ENCODE measurements at regions not wholly inside any gene's neighbourhood (a gene's known extent, or its start where the extent isn't known, plus 50 kb on each side); places are given as distances from the start of the nearest gene placed in this dataset.

- Histone ChIP-seq H3K4me2 (ENCODE audit: low read length) (no peak overlapping the region), H3K79me2 (ENCODE audit: insufficient read depth, low read depth, low read length) (no peaks in the 10 kb centered on the region), H3K4me3 (ENCODE audit: low read depth, low read length, poor library complexity, severe bottlenecking) (no peak overlapping the region), H3K9me3 (ENCODE audit: low read length) (no peaks in the 10 kb centered on the region), H3K9me2 (ENCODE audit: insufficient read depth, low read length) (no peaks in the 10 kb centered on the region), H2AFZ (ENCODE audit: low read length) (no peak overlapping the region), H4K20me1 (ENCODE audit: insufficient read depth, low read length) (no peaks in the 10 kb centered on the region), H3K36me3 (ENCODE audit: insufficient read depth, low read length) (no peaks in the 10 kb centered on the region), H3K27ac (ENCODE audit: low read depth, low read length, poor library complexity, severe bottlenecking) (no peak overlapping the region), H3K4me1 (ENCODE audit: insufficient read depth, low read length, poor library complexity, severe bottlenecking) (peaks cover 10% of the 10 kb centered on the region)
- intact Hi-C loops (cut with micrococcal nuclease; ENCODE audit: unreplicated experiment) = no loop called here
- CTCF ChIA-PET (ENCODE audit: unreplicated experiment) = no interaction called here
- TF ChIP-seq EZH2phosphoT487 (IDR thresholded peaks at IDR 0.05; ENCODE audit: borderline replicate concordance, low read depth, low read length) (no peak), CTCF (conservative IDR thresholded peaks at IDR 0.05; ENCODE audit: low read length) (no peak)
- POLR2A ChIA-PET = no interaction called here
- DNase-seq (ENCODE audit: low spot score) = no peak
- no TSS peak for BruUV-seq (replicated peaks)
Measured at GRCh38 chr3:194197396-194197960, 61.5 kb downstream of the HES1 start.

- ChIA-PET CTCF (ENCODE audit: unreplicated experiment) (no interaction called here), POLR2A (no interaction called here)
- H3K79me2 ChIP-seq (ENCODE audit: insufficient read depth, low read depth, low read length) = no peaks in the 10 kb centered on the region
- no peaks in the 10 kb centered on the region for H3K9me2 ChIP-seq (ENCODE audit: insufficient read depth, low read length)
- no peak overlapping the region for H3K27ac ChIP-seq (ENCODE audit: low read depth, low read length, poor library complexity, severe bottlenecking)
- no peak for TF ChIP-seq EZH2phosphoT487 (IDR thresholded peaks at IDR 0.05; ENCODE audit: borderline replicate concordance, low read depth, low read length)
- no peak for TF ChIP-seq CTCF (conservative IDR thresholded peaks at IDR 0.05; ENCODE audit: low read length)
- H3K4me2 ChIP-seq (ENCODE audit: low read length) = no peak overlapping the region
- peaks cover 10% of the 10 kb centered on the region for H3K4me1 ChIP-seq (ENCODE audit: insufficient read depth, low read length, poor library complexity, severe bottlenecking)
- H3K4me3 ChIP-seq (ENCODE audit: low read depth, low read length, poor library complexity, severe bottlenecking) = no peak overlapping the region
- DNase-seq (ENCODE audit: low spot score) = no peak
- no peaks in the 10 kb centered on the region for H4K20me1 ChIP-seq (ENCODE audit: insufficient read depth, low read length)
- intact Hi-C loops (cut with micrococcal nuclease; ENCODE audit: unreplicated experiment) = no loop called here
- H3K36me3 ChIP-seq (ENCODE audit: insufficient read depth, low read length) = no peaks in the 10 kb centered on the region
- H3K9me3 ChIP-seq (ENCODE audit: low read length) = no peaks in the 10 kb centered on the region
- no TSS peak for BruUV-seq (replicated peaks)
- H2AFZ ChIP-seq (ENCODE audit: low read length) = no peak overlapping the region
Measured at GRCh38 chr3:194197981-194198695, 62.2 kb downstream of the HES1 start.

- ChIA-PET POLR2A (no interaction called here), CTCF (ENCODE audit: unreplicated experiment) (no interaction called here)
- Histone ChIP-seq H3K4me2 (ENCODE audit: low read length) (no peak overlapping the region; the same call in 1 of the 2 replicates), H4K20me1 (ENCODE audit: insufficient read depth, low read length) (no peaks in the 10 kb centered on the region), H3K4me1 (ENCODE audit: insufficient read depth, low read length, poor library complexity, severe bottlenecking) (peaks cover 10% of the 10 kb centered on the region), H2AFZ (ENCODE audit: low read length) (no peak overlapping the region), H3K9me2 (ENCODE audit: insufficient read depth, low read length) (no peaks in the 10 kb centered on the region), H3K36me3 (ENCODE audit: insufficient read depth, low read length) (no peaks in the 10 kb centered on the region), H3K79me2 (ENCODE audit: insufficient read depth, low read depth, low read length) (no peaks in the 10 kb centered on the region), H3K9me3 (ENCODE audit: low read length) (no peaks in the 10 kb centered on the region), H3K4me3 (ENCODE audit: low read depth, low read length, poor library complexity, severe bottlenecking) (no peak overlapping the region), H3K27ac (ENCODE audit: low read depth, low read length, poor library complexity, severe bottlenecking) (no peak overlapping the region)
- intact Hi-C loops (cut with micrococcal nuclease; ENCODE audit: unreplicated experiment) = no loop called here
- peak; percentile 40 for DNase-seq (ENCODE audit: low spot score)
- no peak for TF ChIP-seq EZH2phosphoT487 (IDR thresholded peaks at IDR 0.05; ENCODE audit: borderline replicate concordance, low read depth, low read length)
- no TSS peak for BruUV-seq (replicated peaks)
Measured at GRCh38 chr3:194198938-194199337, 63.0 kb downstream of the HES1 start.
